ENCODE measurements at regions not wholly inside any gene's neighbourhood (a gene's known extent, or its start where the extent isn't known, plus 50 kb on each side); places are given as distances from the start of the nearest gene placed in this dataset.
A peak's percentile ranks its signal among the peaks of the same experiment; 100 is the strongest.

DNA sequence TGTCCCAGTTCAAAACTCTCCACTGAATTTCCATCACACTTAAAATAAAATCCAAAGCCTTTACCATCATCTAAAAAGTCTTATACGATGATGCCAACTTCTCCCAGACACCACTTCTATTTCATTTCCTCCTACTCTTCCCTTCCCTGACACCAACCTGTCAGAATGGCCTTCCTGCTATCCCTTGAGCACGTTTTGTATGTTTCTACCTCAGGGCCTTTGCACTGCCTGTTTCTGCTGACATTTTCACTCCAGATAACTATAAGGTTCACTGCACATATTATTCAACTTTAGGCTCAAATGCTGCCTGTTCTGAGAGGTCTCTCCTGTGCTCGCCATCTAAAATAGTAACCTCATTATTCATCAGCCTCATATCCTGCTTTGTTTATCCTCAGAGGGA lies 269.6 kb downstream of the HTR7 start:
- DNase-seq (ENCODE audit: low read depth in 2 of 2): no peak

DNA sequence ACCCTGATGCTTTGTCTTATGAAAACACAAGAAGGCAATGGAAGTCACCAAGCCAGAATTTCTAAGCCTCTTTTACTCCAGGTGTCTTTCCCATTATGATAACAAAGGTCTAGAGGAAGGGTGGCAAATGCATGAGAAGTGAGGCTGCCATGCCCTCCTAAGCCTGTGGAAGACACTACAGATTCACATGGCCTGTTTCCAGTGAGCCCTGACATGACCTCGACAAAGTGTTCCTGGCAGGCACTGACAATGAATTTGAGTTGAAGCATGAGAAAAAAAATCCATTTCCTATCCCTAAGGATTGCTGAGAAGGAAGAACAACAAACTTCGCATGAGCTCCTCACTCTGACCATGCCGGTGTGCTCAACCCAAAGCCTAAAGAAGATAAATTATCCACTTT lies 268.0 kb downstream of the HTR7 start:
- no peak for DNase-seq (ENCODE audit: low read depth in 2 of 2)

DNA sequence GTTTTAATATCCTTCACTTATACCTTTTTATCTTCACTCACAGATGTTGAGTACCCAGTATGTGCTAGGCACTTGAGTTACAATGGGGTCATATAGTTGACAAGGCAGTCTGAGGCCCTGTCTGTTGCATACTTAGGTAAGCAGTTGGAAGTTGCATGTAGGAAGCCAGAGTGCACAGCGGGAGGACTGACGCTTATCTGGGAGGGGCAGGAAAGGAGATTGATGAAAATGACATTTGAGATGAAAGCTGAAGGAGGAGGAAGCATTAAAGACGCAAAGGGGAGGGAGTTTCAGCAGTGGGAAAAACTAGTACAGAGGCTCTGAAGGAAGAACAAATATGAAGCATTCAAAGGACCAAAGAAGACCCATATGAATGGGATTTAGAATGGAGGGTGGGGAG lies 266.2 kb downstream of the HTR7 start:
- no peak for DNase-seq (ENCODE audit: low read depth in 2 of 2)

DNA sequence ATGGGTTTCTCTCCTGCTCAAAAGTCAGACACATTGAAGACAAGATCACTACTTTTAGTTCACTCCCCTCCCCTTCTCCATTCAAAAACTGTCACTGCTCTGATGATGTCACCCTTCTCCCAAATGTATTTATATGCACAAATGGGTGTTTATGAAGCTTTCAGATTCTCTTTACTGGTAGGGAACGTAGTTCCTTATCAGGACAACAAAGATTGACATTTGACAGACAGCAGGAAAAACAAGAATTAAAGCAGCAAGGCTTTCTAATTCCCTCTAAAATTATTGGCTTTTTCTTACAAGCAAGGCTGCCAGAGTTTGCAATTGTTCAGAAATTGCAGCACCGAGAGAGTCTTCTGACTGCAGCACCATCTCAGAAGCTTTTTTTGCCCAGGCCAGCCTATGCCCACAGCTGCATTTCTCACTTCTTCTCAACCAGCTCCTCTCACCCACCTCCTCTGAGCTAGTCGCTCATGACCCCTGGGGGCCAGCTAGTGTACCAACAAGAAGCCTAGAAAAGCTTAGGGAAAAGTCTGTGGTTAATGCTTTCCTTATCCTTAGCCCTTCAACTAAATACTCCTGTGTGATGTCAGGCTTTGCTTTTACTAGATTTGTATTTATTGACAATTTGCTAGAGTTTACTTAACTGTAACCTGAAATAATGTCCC lies 265.1 kb downstream of the HTR7 start:
- DNase-seq (ENCODE audit: low read depth in 2 of 2): peak in 1 of 2 donors; percentile 45

DNA sequence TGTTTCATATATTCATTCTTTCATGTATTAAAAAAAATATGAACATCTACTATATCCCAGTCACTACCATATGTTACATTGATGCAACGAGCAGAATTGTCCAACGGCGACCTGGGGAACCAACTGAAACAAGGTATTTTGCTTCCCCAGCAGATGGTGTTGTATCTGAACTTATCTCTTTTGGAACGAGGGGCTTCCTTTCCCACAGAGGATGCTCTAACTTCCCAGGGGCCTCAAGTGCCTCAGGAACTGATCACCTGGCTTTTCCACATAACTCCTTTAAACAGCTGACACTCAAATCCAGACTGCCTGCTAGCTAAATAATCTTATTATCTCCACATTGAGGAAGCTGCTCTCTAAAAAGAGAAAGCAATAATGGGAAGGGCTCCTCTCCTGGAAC lies 259.3 kb downstream of the HTR7 start:
- no peak for DNase-seq (ENCODE audit: low read depth in 2 of 2)

DNA sequence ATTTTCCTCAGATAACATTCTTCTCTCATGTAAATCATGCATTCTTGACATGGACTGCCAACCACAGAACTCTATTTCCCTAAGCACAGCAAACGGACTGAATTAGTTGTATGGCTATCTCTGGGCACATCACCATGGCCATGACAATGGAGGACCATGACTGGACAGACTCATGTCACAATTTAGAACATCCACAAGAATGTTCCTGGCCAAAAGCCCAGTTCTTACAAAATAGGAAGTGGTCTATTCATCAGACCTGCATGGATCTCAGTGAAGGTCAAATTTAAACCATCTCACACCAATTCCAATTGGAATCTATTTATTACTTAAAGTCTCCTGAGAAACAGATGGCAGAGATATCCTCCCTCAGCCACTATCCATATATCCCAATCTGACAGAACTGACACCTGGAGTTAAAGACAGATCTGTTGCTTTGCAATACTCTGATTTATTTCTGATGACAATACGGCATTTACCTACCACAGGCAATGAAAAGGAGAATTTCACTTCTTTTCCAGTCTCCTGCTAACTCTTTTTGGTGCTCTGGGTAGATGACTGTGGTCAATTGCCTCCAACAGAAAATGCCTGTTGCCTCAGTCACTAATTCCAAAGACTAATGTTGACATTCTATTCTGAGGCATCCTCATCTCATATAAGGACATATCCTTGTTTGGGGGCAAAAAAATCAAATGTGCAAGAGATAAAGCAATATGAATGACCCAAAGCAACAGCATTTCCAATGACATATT lies 254.8 kb downstream of the HTR7 start:
- DNase-seq (ENCODE audit: low read depth in 2 of 2): peak in 1 of 2 donors; percentile 5

DNA sequence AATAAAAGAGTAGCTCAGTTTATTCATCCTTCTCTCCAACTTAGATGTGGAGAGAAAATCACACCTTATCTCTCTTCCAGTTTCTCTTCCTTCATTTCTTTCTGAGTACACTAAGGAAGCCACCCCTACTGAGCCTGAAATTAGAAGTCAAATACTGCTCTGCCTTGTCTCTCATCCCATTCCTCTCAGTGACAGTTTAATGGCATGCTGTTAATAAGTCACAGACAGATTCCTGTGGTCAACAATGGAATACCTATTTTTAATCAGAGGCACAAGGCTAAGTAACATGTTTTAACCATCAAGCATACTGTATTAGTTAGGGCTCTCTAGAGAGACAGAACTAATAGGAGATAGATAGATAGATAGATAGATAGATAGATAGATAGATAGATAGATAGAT lies 253.2 kb downstream of the HTR7 start:
- DNase-seq (ENCODE audit: low read depth in 2 of 2): no peak

DNA sequence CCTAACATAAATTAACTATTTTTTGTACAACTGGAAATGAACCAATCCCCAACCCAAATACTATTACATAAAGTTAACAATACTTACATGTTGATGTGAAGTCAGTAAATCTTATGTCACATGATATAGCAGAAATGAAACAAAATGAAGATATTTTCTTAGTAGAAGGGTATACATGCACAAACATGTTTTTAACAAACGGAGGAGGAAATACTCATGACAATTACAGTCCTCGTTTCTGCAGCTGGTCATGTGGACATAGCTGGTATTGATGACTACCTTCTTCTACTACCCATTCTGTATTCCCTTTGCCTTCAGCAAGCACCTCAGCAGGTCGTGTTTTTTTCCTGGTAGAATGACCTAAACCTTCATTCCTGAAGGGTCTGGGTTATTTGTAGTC lies 252.3 kb downstream of the HTR7 start:
- no peak for DNase-seq (ENCODE audit: low read depth in 2 of 2)

DNA sequence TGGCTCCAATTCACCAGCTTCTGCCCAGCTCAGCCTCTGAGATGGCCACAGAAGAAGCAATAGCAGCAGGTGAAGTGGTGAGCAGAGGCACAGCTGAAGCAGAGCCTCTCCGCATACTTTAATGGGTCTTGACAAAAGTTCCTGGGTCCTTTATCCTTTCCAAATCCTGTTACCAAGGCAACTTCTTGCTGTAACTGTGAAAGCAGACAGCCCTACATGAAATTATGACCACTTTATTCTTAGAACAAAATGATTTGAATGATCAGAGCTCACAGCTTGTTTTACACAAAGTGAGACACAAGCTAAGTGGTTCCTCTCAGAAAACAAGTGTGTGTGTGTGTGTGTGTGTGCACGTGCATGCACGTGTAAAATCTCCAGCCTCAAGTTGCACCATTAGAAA lies 245.6 kb downstream of the HTR7 start:
- no peak for DNase-seq (ENCODE audit: low read depth in 2 of 2)

DNA sequence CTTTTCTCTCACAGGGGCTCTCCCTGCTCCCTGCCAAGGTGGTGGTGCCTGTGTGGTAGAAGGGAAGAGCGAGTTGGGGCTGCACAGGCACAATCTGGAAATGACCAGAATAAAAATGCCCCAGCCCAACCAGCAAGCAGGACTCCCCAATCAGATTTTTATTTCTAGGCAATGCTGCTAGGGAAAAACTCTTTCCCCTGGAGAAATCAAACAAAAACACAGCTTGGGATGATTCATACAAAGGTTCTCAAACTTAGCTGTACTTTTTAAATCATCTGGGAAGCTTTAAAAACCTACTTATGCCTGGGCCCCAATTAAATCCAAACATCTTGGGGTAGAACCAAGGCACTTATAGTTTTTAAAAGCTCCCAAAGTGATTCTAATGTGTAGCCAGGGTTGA lies 243.2 kb downstream of the HTR7 start:
- DNase-seq (ENCODE audit: low read depth in 2 of 2): no peak

DNA sequence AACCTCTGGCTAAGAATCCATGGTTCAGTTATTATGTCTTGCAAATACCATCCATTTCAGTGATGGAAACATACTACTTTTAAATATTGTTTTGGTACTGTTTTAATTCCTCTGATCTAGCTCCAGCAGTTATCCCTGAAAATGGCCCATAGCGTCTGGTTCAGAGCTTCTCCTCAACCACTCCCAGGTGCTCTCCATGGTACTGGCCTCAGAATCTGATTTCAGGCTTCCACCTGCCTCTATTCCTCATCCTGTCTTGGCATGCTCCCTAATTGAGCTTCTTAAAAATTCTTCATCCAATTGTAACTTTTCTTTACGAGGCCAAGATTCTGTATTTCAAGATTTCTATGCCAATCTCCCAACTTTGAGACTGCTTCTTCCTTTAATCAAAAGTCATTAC lies 236.3 kb downstream of the HTR7 start:
- no peak for DNase-seq (ENCODE audit: low read depth in 2 of 2)

DNA sequence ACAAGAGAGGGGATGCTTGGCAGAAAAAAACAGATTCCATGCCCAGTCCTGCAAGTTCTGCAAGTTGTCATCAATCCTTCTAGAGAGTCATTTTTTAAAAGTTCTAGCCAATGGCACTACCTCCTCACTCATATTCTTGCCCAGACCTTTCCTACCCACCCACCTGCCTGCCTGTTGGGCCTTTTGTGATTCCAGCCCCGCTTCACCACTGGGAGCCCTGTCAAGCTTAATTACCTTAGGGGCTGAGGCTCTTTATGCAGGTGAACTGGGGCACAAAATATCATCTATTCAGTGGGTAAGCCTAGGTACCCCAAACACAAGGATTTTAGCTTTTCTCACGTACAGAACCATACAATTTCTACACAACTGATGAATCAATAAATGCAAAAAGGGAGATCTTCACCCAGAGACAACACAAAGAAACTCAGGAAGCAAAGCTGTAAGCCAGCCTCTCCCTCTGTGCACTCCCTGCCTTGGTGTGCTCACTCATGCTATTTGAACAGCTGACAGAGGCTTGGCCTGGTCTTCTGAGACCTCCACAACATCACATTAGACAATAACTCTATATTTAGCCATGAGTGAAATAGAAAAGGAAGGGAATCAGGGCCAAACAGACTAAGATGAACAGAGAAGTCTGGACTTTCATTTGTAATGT lies 222.6 kb downstream of the HTR7 start:
- no peak for DNase-seq (ENCODE audit: low read depth in 2 of 2)

DNA sequence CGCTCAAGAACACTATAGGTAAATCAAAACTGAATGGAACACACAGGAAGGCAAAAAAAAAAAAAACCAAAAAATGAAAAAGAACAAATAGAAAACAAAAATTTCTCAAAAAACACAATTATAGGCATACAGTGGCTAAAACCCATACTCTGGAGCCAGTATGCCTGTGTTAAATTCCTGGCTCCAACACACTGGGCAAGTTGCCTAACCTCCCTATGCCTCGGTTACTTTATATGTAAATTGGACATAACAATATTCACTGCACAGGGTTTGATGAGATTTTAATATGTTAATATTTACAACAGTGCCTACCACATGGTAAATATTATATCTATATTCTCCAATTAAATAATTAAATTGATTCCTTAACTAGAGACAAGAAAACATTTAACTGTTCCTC lies 217.1 kb downstream of the HTR7 start:
- no peak for DNase-seq (ENCODE audit: low read depth in 2 of 2)

DNA sequence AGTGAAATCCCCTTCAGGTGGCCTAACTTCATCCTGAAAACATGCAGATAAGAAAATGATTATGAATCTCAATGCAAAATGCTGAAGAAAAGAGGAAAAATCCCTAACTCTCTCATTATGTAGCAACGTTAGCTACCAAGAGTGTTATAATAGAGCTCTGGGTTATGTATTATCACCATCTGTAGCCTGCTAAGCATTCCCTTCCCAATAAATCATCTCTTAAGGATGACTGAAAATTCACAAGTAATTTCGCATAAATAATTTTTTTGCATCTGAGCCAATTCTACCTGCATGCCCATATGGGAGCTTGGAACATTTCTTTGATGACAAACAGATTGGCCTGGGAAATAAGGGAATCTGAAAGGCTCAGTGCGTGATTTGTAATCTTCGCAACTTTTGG lies 216.1 kb downstream of the HTR7 start:
- DNase-seq (ENCODE audit: low read depth in 2 of 2): no peak

DNA sequence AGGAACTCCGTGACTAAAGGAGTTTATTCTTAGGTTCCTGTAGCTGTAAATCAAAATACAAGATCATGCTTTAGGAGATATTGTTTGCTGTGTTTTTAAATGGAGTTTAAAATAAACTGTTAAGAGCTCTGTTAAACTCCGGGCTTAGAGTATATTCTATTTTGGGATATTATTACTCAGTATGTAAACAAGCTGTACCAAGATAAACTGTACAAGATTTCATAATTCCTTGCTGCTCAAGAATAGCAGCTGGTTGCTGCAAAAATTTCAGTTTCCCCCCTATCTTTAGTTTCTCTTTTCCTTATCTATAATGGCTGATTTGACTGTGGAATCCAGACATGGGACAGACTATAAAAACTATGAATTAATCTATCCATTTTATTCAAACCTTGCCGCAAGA lies 215.7 kb downstream of the HTR7 start:
- no peak for DNase-seq (ENCODE audit: low read depth in 2 of 2)

DNA sequence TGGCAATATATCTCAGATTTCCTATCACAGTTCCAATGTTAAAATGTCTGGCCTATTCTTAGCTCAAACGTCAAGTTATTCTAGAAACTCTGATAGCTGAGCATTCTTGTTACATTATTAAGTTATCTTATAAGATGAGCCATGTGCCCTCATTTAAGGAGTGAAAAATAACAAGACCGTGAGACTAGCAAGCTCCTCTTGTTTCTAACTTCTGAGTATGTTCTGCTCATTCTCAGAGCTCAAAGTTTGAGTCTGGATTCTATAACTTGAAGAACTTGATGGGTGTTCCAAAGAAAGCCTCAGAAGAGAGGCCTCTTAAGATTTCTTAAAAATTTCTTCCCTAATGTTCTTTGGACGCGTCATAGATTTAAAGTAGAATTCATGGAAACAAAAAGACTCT lies 215.2 kb downstream of the HTR7 start:
- DNase-seq (ENCODE audit: low read depth in 2 of 2): no peak

DNA sequence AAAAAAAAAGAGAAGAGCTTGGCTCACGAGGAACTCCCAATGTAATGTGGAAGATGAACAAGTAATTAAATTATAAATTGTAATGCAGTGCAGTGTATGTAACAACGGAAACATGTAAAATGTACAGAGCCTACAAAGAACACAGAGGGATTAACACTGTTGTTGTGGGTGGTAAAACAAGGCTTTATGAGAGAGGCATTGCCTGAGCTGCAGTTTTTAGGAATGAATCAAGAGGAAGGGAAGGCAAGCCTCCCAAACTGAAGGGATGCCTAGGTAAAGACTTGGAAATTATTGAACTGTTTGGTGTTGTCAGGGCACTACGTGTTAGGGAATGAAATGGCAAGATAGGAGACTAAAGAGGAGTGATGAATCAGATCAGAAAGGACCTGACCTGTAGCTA lies 213.7 kb downstream of the HTR7 start:
- no peak for DNase-seq (ENCODE audit: low read depth in 2 of 2)

DNA sequence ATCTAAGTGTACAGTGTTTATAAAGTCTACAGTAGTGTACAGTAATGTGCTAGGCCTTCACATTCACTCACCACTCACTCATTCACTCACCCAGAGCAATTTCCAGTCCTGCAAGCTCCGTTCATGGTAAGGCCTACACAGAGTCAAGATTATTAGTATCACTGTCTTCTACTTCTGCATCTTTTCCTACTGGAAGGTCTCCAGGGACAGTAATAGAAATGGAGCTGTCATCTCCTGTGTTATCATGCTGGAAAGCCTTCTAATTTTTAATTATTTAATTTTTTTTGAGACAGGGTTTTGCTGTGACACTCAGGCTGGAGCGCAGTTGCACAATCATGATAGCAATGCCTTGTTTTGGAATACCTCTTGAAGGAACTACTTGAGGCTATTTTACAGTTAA lies 207.0 kb downstream of the HTR7 start:
- no peak for DNase-seq (ENCODE audit: low read depth in 2 of 2)

DNA sequence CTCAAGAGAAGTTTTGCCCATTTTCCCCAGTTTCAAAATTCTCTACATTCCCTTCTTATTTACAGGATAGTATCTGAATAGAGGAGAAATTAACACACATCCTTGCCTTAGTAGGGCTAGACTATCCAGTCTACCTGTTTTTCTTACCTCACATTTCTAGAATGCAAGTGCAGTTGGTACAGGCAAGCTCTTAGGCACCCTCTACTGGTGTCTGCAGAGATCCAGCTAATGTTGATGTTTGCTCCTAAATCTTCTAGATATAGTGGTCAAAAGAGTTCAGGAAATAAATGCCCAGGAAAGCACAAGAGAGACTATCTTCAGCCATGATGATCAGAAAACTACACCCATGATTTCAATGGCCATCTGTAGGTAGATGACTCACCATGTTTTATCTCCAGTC lies 205.3 kb downstream of the HTR7 start:
- peak in 1 of 2 donors; percentile 10 for DNase-seq (ENCODE audit: low read depth in 2 of 2)

DNA sequence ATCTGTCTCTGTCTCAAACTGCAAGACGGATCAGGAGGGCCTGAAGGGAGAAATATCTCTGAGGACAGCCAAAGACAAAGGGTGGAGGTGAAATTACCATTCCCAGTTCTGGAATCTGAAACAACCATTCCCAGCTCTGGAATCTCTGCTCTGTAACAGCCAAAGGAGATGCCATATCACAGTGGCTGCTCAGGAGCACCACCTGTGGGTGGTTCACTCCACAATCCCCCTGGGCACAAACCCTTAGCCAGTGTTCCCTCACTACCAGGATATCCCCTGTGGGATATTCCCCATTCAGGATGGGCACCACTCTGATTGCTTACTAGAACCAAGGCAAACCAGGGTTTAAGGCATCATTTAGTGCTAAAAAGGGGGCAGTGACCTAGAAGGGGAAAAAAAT lies 199.0 kb downstream of the HTR7 start:
- DNase-seq (ENCODE audit: low read depth in 2 of 2): no peak

DNA sequence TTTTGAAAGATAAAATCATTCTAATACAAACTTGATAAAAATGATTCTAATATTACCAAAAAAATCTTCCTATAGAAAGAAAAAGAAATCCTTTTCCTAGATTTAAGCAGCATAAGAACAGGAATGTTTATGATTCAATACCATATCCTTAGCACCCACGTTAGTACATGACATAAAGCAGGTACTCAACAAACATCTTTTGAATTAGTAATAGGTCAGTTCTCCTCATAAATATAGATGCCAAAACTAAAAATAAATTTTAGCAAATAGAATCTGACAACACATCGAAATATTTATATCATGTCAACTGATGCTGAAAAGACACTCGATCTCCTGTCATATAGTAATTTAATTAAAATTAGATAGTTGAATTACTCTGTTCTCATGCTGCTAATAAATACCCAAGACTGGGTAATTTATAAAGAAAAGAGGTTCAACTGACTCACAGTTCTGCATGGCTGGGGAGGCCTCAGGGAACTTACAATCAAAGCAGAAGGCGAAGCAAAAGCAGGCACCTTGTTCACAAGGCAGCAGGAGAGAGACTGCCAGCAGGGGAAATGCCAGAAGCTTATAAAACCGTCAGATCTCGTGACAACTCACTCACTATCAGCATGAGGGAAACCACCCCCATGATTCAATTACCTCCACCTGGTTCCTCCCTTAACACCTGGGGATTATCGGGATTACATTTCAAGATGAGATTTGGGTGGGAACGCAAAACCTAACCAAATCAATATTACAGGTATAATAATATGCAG lies 191.8 kb downstream of the HTR7 start:
- no peak for DNase-seq (ENCODE audit: low read depth in 2 of 2)

DNA sequence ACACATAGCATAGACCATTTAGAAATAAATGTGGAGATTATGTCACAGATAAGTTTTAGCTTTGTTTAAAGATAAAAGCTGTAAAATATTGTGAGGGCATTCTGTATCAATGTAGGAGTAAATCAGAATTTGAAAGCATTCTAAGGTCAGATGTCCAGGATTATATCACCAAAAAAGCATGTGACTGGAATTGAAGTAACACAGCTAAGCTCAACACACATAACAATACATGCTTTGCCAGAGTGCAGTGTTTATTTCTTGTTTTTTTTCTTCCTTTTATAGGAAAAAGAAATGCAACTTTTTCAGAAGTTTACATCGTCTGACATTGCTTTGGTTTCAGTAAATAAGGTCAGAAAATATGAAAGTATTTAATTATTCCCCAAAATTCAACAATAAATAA lies 183.4 kb downstream of the HTR7 start:
- DNase-seq (ENCODE audit: low read depth in 2 of 2): no peak
